GM13976 (cell line): ENCODE measurements at regions not wholly inside any gene's neighbourhood (a gene's known extent, or its start where the extent isn't known, plus 50 kb on each side); places are given as distances from the start of the nearest gene placed in this dataset.

Experiments
- DNase-seq: peaks from one replicate; pipeline ENCODE4 v3.0.0; 2012; ENCODE audit warnings: low spot score
- CTCF ChIP-seq: IDR thresholded peaks from 2 replicates; pipeline ENCODE4 v1.5.1; 2012; ENCODE audit warnings: borderline replicate concordance, mild to moderate bottlenecking; ENCODE audit not compliant: insufficient read depth; ENCODE audit errors: extremely low read depth, missing control alignments, control extremely low read depth
- in situ Hi-C: fragments of 300-500 bp; cut with MboI; formaldehyde crosslinking; loops from one replicate; pipeline ENCODE4 v1.12.0; 2022; ENCODE audit warnings: low sequenced_read_pairs, mixed read lengths, inconsistent platforms; ENCODE audit not compliant: unreplicated experiment

- peak; percentile 3 for DNase-seq
- TF ChIP-seq CTCF = peak; percentile 33
- in situ Hi-C loops = no loop called here
These were observed 394.4 kb upstream of the ADGRL3 start for GRCh38 chr4:60805500-60806313.

GRCh38 chr4:60808726-60809485 is 391.2 kb upstream of the ADGRL3 start:
- in situ Hi-C loops = no loop called here
- no peak for TF ChIP-seq CTCF
- no peak for DNase-seq

GRCh38 chr4:60809486-60809800 is 390.7 kb upstream of the ADGRL3 start:
- in situ Hi-C loops = no loop called here
- TF ChIP-seq CTCF = no peak
- no peak for DNase-seq

- in situ Hi-C loops = no loop called here
- no peak for DNase-seq
- TF ChIP-seq CTCF = no peak
These were observed 387.3 kb upstream of the ADGRL3 start for GRCh38 chr4:60812811-60813210.

GRCh38 chr4:60814549-60814948 is 385.6 kb upstream of the ADGRL3 start:
- in situ Hi-C loops = no loop called here
- no peak for TF ChIP-seq CTCF
- DNase-seq = no peak

GRCh38 chr4:60817609-60818008 is 382.5 kb upstream of the ADGRL3 start:
- no peak for TF ChIP-seq CTCF
- DNase-seq = no peak
- in situ Hi-C loops = no loop called here

- in situ Hi-C loops = no loop called here
- DNase-seq = no peak
- no peak for TF ChIP-seq CTCF
These were observed 377.1 kb upstream of the ADGRL3 start for GRCh38 chr4:60822986-60823385.
